Gastroesophageal sphincter (tissue), 4 donors: ENCODE measurements at regions not wholly inside any gene's neighbourhood (a gene's known extent, or its start where the extent isn't known, plus 50 kb on each side); places are given as distances from the start of the nearest gene placed in this dataset.

ENCODE experiments used
- ATAC-seq: fragments of 150-250 bp; one replicate; pipeline ENCODE4 v1.9.1; 2016; ENCODE audit warnings: mild to moderate bottlenecking, moderate library complexity
- H3K27ac ChIP-seq, 4 donors: fragments of 200-600 bp; sonication (generic) in 3 of 4; 1 replicate in 3 of 4; 2 replicates in 1 of 4; pipeline ENCODE4 v1.5.1; 2016 to 2019
- H3K27me3 ChIP-seq: fragments of 200-600 bp; sonication (generic); one replicate; pipeline ENCODE4 v1.5.1; 2019
- H3K36me3 ChIP-seq, 2 donors: fragments of 200-600 bp; sonication (generic); one replicate each; pipeline ENCODE4 v1.5.1; 2019; ENCODE audit warnings: control low read depth in 1 of 2
- H3K4me1 ChIP-seq, 3 donors: fragments of 200-600 bp; sonication (generic); 1 replicate in 2 of 3; 2 replicates in 1 of 3; pipeline ENCODE4 v1.5.1; 2016 to 2019; ENCODE audit warnings: control low read depth in 2 of 3
- H3K4me3 ChIP-seq, 2 donors: fragments of 200-600 bp; sonication (generic); one replicate each; pipeline ENCODE4 v1.5.1; 2019; ENCODE audit warnings: mild to moderate bottlenecking in 1 of 2, moderate library complexity in 1 of 2
- H3K9me3 ChIP-seq, 3 donors: fragments of 200-600 bp; sonication (generic); one replicate each; pipeline ENCODE4 v1.5.1; 2017 to 2019; ENCODE audit warnings: control low read depth in 2 of 3
- CTCF ChIP-seq, 4 experiments: fragments of 200-600 bp in 2 of 4; fragments of 450-650 bp in 2 of 4; sonication (generic) in 1 of 4; IDR thresholded peaks; one replicate each; pipeline ENCODE4 v1.5.1; 2017 to 2019; ENCODE audit warnings: antibody characterized with exemption in 4 of 4, mild to moderate bottlenecking in 2 of 4, moderate library complexity in 2 of 4
- EP300 ChIP-seq: sonication (generic); formaldehyde crosslinking; IDR thresholded peaks from one replicate; pipeline ENCODE4 v1.6.1; 2017; ENCODE audit warnings: antibody characterized with exemption, mild to moderate bottlenecking
- POLR2A ChIP-seq, 2 donors: fragments of 450-650 bp; IDR thresholded peaks; one replicate each; pipeline ENCODE4 v1.6.1; 2017; ENCODE audit warnings: antibody characterized with exemption in 2 of 2, mild to moderate bottlenecking in 2 of 2, moderate library complexity in 1 of 2
- POLR2AphosphoS5 ChIP-seq: sonication (generic); formaldehyde crosslinking; IDR thresholded peaks from one replicate; pipeline ENCODE4 v1.6.1; 2017; ENCODE audit warnings: antibody characterized with exemption
- WGBS, 2 donors: methylation state at CpG; one replicate each; pipeline ENCODE4 v1.1.5; 2018; ENCODE audit warnings: low coverage in 1 of 2; 5-methylcytosine and 5-hydroxymethylcytosine counted together

DNA sequence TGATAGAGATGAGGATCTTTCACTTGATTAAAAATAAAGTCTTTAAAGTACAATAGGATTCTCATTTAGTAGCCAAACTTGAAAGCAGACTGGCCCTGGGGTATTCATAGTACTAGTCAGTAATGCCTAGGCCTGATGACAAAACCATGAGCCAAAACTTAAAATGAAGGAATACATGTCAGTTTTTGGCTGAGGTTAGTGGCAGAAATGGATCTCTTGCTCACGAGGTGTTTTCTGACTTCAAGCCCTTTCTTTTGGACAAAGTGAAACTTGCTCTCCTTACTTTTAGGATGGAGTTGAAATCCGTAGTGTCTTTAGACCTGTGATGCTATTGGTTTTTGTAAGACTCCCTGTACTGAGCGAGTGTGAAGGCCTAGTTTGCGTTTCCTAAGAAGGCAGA lies 157.7 kb downstream of the CCNG2 start:
- 57 to 60% methylated on average over 1 to 3 of the region's 4 CpGs for WGBS, 2 donors
- Histone ChIP-seq H3K4me3 (no peak overlapping the region), H3K27me3 (no peaks in the 10 kb centered on the region), H3K9me3 (peaks cover 0 to 14% (median 0%) of the 10 kb centered on the region in 3 donors), H3K27ac (no peak overlapping the region), H3K4me1 (no peaks in the 10 kb centered on the region), H3K36me3 (no peaks in the 10 kb centered on the region)
- no peak for ATAC-seq
- TF ChIP-seq POLR2AphosphoS5 (no peak), EP300 (no peak), POLR2A (IDR thresholded peaks at IDR 0.05) (no peak), CTCF (IDR thresholded peaks at IDR 0.05) (no peak)

DNA sequence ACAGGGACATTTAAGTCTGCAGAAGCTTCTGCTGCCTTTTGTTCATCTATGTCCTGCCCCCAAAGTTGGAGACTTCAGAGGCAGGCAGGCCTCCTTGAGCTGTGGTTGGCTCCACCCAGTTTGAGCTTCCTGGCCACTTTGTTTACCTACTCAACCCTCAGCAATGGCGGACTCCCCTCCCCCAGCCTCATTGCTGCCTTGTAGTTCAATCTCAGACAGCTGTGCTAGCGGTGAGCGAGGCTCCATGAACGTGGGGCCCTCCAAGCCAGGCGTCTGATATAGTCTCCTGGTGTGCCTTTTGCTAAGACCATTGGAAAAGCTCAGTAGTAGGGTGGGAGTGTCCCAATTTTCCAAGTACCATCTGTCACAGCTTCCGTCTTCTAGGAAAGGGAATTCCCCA lies 170.1 kb downstream of the CCNG2 start:
- WGBS, 2 donors, result 100% methylated on average over 1 of the region's 6 CpGs; no CpG with 5 or more reads in 1 of the 2 donors
- Histone ChIP-seq H3K4me3 (no peak overlapping the region), H3K27me3 (peaks cover 7% of the 10 kb centered on the region), H3K36me3 (no peaks in the 10 kb centered on the region), H3K9me3 (peaks cover 0 to 20% (median 0%) of the 10 kb centered on the region in 3 donors), H3K4me1 (no peaks in the 10 kb centered on the region), H3K27ac (no peak overlapping the region)
- TF ChIP-seq CTCF (IDR thresholded peaks at IDR 0.05) (no peak), EP300 (no peak), POLR2A (IDR thresholded peaks at IDR 0.05) (no peak), POLR2AphosphoS5 (no peak)
- ATAC-seq, result no peak

DNA sequence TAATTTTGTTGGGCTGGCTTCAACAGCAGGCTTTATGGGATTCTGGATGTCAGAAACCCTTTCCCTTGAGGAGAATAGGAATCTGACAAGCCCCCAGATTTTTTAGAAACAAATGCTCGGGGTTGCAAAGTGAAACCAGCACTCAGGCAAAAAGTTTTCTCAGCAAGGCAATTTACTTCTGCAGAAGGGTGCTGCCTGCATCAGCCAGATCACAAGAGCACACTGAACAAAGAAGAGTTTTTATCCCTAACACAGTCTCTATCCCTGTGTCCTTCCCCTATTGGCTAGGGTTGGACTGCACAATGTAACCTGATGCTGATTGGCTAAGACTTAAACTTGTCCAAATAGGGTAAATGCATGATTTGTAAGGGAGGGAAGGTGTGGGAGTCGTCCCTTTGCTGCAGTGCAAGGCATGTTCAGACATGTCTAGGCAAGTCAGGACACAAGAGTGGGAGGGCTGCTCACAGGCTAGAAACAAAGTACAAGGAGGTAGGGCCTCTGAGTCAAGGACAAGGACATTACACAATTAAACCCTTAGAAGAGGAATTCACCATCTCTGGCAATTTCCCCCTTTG lies 175.8 kb downstream of the CCNG2 start:
- no peaks in the 10 kb centered on the region for H3K4me1 ChIP-seq
- peaks cover 2% of the 10 kb centered on the region for H3K27me3 ChIP-seq
- no peaks in the 10 kb centered on the region for H3K36me3 ChIP-seq
- no peak for ATAC-seq
- H3K27ac ChIP-seq, result no peak overlapping the region
- WGBS, 2 donors, result 28 to 43% methylated on average over 1 to 2 of the region's 2 CpGs
- TF ChIP-seq CTCF (IDR thresholded peaks at IDR 0.05) (no peak), EP300 (no peak), POLR2AphosphoS5 (no peak), POLR2A (IDR thresholded peaks at IDR 0.05) (no peak)
- peaks cover 0 to 34% (median 2%) of the 10 kb centered on the region in 3 donors for H3K9me3 ChIP-seq
- H3K4me3 ChIP-seq, result no peak overlapping the region

DNA sequence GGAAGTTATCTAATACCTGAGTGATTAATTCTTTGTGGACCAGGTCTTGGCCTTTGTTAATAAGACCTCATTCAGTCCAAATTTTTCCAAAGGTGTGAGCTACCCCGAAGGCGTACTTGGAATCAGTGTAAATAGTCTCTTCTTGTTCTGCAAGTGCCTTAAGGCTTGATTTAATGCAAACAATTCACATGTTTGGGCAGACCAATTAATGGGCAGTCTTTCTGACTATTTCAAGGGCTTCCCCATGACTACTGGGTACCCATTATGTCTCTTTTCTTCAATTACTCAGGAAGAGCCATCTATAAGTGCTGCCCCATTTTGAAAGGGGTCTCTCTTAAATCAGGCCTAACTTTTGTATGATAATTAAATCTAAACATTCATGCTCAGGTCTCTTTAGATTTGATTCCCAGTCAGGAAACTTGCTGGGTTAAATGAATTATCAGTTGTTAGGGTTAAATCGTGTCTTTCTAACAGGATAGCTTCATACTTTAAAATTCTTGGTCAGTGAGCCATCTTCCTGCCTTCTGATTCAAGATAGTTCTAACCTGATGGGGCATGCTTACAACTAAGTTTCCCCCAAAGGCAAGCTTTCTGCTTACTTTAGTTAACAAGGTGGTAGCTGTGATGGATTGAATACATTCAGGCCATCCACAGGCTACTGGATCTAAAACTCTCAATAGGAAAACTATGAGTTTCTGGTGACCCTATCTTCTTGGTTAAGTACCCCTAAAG lies 179.6 kb downstream of the CCNG2 start:
- H3K27ac ChIP-seq, result no peak overlapping the region
- no peak for TF ChIP-seq EP300
- TF ChIP-seq POLR2AphosphoS5, result no peak
- TF ChIP-seq POLR2A (IDR thresholded peaks at IDR 0.05), result no peak
- no peak for TF ChIP-seq CTCF (IDR thresholded peaks at IDR 0.05)
- 69 to 78% methylated on average over 3 of the region's 3 CpGs for WGBS, 2 donors
- no peak overlapping the region for H3K4me3 ChIP-seq
- ATAC-seq, result no peak
- H3K9me3 ChIP-seq, result peaks cover 0 to 36% (median 2%) of the 10 kb centered on the region in 3 donors
- H3K27me3 ChIP-seq, result no peaks in the 10 kb centered on the region
- no peaks in the 10 kb centered on the region for H3K36me3 ChIP-seq
- H3K4me1 ChIP-seq, result no peaks in the 10 kb centered on the region
